GM18505 (cell line): ENCODE measurements at regions not wholly inside any gene's neighbourhood (a gene's known extent, or its start where the extent isn't known, plus 50 kb on each side); places are given as distances from the start of the nearest gene placed in this dataset.
A peak's percentile ranks its signal among the peaks of the same experiment; 100 is the strongest.

Source experiments
- ATAC-seq: cut with Tn5 transposase; IDR thresholded peaks from one replicate; pipeline ENCODE4 v1.9.1; 2021; ENCODE audit not compliant: unreplicated experiment
- POLR2A ChIP-seq: IDR thresholded peaks from 4 replicates; pipeline ENCODE4 v1.6.1; 2011; ENCODE audit warnings: borderline replicate concordance; ENCODE audit not compliant: insufficient read depth, insufficient read length; ENCODE audit errors: extremely low read depth

- TF ChIP-seq POLR2A, result no peak
- peak; percentile 60 for ATAC-seq
Measured at GRCh38 chr10:64261092-64261491, 739.9 kb downstream of the REEP3 start.

DNA sequence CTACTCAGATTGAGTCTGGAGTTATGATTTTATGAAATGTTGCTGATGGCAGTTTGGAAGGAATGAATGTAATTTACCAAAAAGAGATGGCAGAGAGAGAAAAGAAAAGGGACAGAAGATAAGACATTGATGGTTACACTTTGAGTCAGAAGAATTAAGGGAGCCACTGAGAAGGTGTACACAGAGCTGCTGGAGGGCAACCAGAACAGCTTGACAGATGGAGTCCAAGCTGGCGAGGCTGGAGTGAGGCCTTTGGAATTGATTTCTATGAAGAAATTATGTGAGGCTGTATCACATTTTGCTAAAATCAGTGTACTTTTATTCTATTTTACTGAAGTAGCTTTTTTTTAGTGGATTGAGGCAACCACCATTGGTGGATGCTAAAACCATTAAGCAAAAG lies 740.5 kb downstream of the REEP3 start:
- no peak for TF ChIP-seq POLR2A
- no peak for ATAC-seq

GRCh38 chr10:64265961-64266360 lies 744.8 kb downstream of the REEP3 start:
- no peak for TF ChIP-seq POLR2A
- ATAC-seq, result no peak

DNA sequence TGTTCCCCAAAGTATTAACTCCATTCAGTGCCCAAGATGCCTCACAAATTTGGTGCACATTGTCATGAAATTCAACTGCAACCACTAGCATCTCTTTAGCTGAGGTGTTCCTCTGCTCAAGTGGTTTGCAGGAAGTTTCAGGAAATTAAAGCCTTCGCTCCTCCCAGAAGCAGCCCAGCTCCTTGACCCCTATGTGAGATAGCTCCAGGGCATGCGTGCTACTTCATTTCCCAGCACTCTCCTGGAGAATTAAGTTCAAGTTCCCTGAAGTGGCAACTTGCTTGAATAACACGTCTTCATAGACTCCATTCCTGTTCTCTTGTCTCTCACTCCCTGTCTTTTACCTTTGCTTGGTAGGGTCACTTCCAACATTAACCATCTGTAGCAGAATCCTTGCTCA lies 750.3 kb downstream of the REEP3 start:
- TF ChIP-seq POLR2A, result no peak
- ATAC-seq, result no peak

- TF ChIP-seq POLR2A, result no peak
- ATAC-seq, result no peak
Measured at GRCh38 chr10:64271983-64272382, 750.8 kb downstream of the REEP3 start.

DNA sequence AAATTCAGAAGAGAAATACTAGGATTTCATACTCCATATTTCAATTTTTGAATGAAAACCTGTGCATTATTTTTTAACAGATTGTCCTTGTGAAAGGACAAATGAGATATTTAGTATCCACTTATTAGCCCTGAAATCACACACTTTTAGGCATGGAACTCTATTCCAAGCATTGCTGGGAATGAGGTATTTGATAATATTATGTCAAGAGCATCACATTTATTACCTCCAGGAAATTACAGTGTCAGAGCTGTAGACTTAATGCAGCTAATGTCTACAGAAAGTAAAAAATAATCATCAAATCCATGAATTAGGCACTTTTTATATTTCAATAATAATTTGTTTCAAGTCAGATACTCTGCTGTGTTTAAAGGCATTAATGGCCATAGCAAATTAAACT lies 753.8 kb downstream of the REEP3 start:
- ATAC-seq, result no peak
- TF ChIP-seq POLR2A, result no peak

DNA sequence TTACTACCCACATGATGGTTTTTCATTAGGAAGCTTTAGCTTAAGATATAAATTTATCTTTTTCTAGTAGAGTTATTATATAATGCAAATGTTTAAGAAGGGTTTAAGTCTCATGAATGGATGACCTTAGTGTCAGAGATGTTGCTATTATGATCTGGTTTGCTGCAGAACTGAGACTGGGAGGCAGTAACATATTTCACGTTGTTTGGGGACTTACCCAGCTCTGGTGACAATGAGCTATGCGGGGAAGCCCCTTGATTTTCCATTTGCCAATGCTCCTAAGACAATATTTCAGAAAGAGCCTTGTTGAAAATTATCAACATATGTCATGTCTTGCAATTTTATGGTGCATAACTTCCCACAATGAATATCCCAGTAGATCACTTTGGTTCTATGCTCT lies 754.6 kb downstream of the REEP3 start:
- peak; percentile 65 for ATAC-seq
- TF ChIP-seq POLR2A, result no peak

GRCh38 chr10:64277536-64277935 lies 756.3 kb downstream of the REEP3 start:
- no peak for ATAC-seq
- TF ChIP-seq POLR2A, result no peak

DNA sequence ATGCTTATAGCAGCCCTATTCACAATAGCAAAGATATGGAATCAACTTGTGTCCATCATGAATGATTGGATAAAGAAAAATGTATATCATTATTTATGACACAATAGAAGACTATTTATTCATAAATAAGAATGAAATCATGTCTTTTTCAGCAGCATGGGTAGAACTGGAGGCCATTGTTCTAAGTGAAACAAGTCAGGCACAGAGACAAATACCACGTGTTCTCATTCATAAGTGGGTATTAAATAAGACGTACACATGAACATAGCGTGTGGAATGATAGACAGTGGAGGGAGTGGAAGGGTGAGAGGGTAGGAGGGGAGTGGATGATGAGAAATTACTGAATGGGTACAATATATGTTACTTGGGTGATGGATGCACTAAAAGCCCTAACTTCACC lies 762.4 kb downstream of the REEP3 start:
- ATAC-seq, result no peak
- TF ChIP-seq POLR2A, result no peak

- TF ChIP-seq POLR2A, result no peak
- ATAC-seq, result no peak
Measured at GRCh38 chr10:64286533-64286932, 765.3 kb downstream of the REEP3 start.

GRCh38 chr10:64288404-64288803 lies 767.2 kb downstream of the REEP3 start:
- no peak for ATAC-seq

DNA sequence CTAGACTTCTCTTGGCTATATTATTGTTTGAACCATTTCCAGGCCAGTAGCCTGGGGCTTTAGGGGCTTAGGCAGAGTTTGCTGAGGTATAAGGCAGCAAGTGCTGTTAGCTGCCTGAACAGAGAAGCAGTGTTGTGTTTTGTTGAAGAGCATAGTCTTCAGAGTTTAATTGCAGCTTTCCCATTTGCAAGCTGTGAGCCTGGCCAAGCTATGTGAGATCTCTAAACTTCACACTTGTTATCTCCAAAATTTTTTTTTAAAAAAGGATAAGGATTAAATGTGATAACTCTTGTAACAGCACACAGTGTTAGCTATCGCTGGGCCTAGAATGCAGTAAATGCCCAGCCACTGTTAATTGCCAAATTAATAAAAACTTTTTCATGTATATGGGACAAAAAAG lies 782.4 kb downstream of the REEP3 start:
- no peak for ATAC-seq
- no peak for TF ChIP-seq POLR2A

More at GRCh38 chr10:64288404-64288803, 767.2 kb downstream of the REEP3 start:
- TF ChIP-seq POLR2A, result no peak

- ATAC-seq, result no peak
- no peak for TF ChIP-seq POLR2A
Measured at GRCh38 chr10:64306729-64307327, 785.6 kb downstream of the REEP3 start.

DNA sequence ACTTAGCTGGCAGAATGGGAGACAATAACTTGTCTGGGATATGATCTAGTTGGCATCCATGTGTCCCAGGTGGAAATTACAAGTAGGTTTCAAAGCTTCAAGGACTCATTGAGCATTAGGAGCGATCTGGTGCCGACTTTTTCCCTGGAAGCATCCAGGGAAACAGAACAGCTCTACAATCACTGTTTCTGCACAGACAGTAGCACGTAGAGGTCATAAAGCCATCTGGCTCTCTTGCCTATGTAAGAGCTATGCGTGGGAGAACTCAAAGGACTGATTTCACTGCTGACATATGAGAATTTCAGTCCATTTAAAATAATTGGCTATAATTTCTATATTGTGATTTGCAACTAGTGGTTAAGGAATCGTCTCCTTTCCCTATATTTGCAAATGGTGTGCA lies 791.7 kb downstream of the REEP3 start:
- ATAC-seq, result no peak
- TF ChIP-seq POLR2A, result no peak

DNA sequence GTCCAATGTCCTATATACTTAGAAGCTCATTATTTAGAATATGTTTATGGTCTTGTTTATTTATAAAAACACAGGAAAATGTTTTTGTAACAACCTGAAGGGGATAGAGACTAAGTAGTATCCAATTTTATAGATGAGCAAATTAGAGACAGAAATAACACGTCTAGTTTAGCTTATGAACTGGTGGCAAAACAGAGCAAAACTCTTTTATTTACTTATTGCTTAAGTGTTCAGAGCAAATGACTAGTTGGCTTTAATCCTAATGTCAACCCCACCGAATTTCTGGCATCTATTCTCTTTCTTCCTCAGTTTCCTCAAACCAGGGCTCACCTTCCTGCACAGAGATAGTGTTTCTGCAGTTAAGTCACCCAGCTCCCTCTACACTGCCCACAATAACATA lies 792.8 kb downstream of the REEP3 start:
- ATAC-seq, result no peak
- TF ChIP-seq POLR2A, result no peak
